ENCODE measurements at regions not wholly inside any gene's neighbourhood (a gene's known extent, or its start where the extent isn't known, plus 50 kb on each side); places are given as distances from the start of the nearest gene placed in this dataset.

GRCh38 chr7:4612237-4612636, 69.9 kb upstream of the FOXK1 start:
- Histone ChIP-seq H2AFZ (ENCODE audit: low read length) (0 out of 2 replicates have a peak overlapping the region, but pooled peaks have one; percentile 82), H3K9me3 (ENCODE audit: low read length) (no peaks in the 10 kb centered on the region), H3K36me3 (ENCODE audit: insufficient read depth, low read length) (no peaks in the 10 kb centered on the region), H3K27ac (ENCODE audit: low read depth, low read length, poor library complexity, severe bottlenecking) (no peak overlapping the region), H3K4me2 (ENCODE audit: low read length) (no peak overlapping the region), H3K4me1 (ENCODE audit: insufficient read depth, low read length, poor library complexity, severe bottlenecking) (peaks cover 3% of the 10 kb centered on the region), H3K79me2 (ENCODE audit: insufficient read depth, low read depth, low read length) (no peaks in the 10 kb centered on the region), H3K9me2 (ENCODE audit: insufficient read depth, low read length) (no peaks in the 10 kb centered on the region), H3K4me3 (ENCODE audit: low read depth, low read length, poor library complexity, severe bottlenecking) (no peak overlapping the region), H4K20me1 (ENCODE audit: insufficient read depth, low read length) (no peaks in the 10 kb centered on the region)
- intact Hi-C loops (cut with micrococcal nuclease; ENCODE audit: unreplicated experiment): no loop called here
- ChIA-PET POLR2A (no interaction called here), CTCF (ENCODE audit: unreplicated experiment) (no interaction called here)
- no TSS peak for BruUV-seq (replicated peaks)
- DNase-seq (ENCODE audit: low spot score): no peak
- no peak for TF ChIP-seq CTCF (conservative IDR thresholded peaks at IDR 0.05; ENCODE audit: low read length)
- TF ChIP-seq EZH2phosphoT487 (IDR thresholded peaks at IDR 0.05; ENCODE audit: borderline replicate concordance, low read depth, low read length): no peak

GRCh38 chr7:4612939-4613841, 68.9 kb upstream of the FOXK1 start:
- no peak for DNase-seq (ENCODE audit: low spot score)
- H3K4me1 ChIP-seq (ENCODE audit: insufficient read depth, low read length, poor library complexity, severe bottlenecking): peaks cover 3% of the 10 kb centered on the region
- H3K36me3 ChIP-seq (ENCODE audit: insufficient read depth, low read length): no peaks in the 10 kb centered on the region
- no peaks in the 10 kb centered on the region for H3K79me2 ChIP-seq (ENCODE audit: insufficient read depth, low read depth, low read length)
- H3K9me2 ChIP-seq (ENCODE audit: insufficient read depth, low read length): no peaks in the 10 kb centered on the region
- peak overlapping the region; percentile 82; the same call in 1 of the 2 replicates for H2AFZ ChIP-seq (ENCODE audit: low read length)
- ChIA-PET CTCF (ENCODE audit: unreplicated experiment) (no interaction called here), POLR2A (no interaction called here)
- no peaks in the 10 kb centered on the region for H3K9me3 ChIP-seq (ENCODE audit: low read length)
- H3K4me3 ChIP-seq (ENCODE audit: low read depth, low read length, poor library complexity, severe bottlenecking): no peak overlapping the region
- peak overlapping the region; percentile 17; the same call in 1 of the 2 replicates for H3K4me2 ChIP-seq (ENCODE audit: low read length)
- no TSS peak for BruUV-seq (replicated peaks)
- no peaks in the 10 kb centered on the region for H4K20me1 ChIP-seq (ENCODE audit: insufficient read depth, low read length)
- H3K27ac ChIP-seq (ENCODE audit: low read depth, low read length, poor library complexity, severe bottlenecking): no peak overlapping the region
- intact Hi-C loops (cut with micrococcal nuclease; ENCODE audit: unreplicated experiment): no loop called here
- no peak for TF ChIP-seq CTCF (conservative IDR thresholded peaks at IDR 0.05; ENCODE audit: low read length)
- TF ChIP-seq EZH2phosphoT487 (IDR thresholded peaks at IDR 0.05; ENCODE audit: borderline replicate concordance, low read depth, low read length): no peak
